ENCODE measurements at regions not wholly inside any gene's neighbourhood (a gene's known extent, or its start where the extent isn't known, plus 50 kb on each side); places are given as distances from the start of the nearest gene placed in this dataset.

DNA sequence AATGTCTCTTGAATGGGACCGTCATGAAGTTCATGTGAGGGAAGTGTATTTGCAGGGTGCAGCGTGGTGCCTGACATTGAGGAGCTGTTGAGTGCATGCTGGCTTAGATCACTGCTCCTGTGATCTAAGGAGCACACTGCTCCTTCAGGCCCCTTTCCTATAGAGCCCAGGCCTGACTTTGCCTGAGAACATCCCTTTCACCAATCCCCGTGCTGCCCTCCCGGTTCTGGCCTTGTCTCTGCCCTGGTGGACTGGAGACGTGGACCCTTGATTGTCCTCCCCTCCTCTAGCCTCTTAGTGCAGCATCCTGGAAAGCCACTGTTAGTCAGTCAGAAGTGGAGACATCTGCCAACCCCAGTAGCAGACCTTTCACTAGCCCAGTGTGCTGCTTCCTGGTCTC is 323.6 kb upstream of the HS6ST1 start:
- no peaks in the 10 kb centered on the region for H3K36me3 Mint-ChIP-seq
- H3K4me1 Mint-ChIP-seq, result peaks cover 0 to 9% (median 7%) of the 10 kb centered on the region in 3 donors
- peaks cover 0 to 6% (median 3%) of the 10 kb centered on the region in 3 donors for H3K27me3 Mint-ChIP-seq
- no peak overlapping the region for H3K4me3 Mint-ChIP-seq
- DNase-seq, result no peak
- peak overlapping the region in 1 of 6 donors; percentile 13 for H3K27ac Mint-ChIP-seq
- ATAC-seq (ENCODE audit: low read depth in 2 of 2), result no peak
- H3K9me3 Mint-ChIP-seq, result no peaks in the 10 kb centered on the region

DNA sequence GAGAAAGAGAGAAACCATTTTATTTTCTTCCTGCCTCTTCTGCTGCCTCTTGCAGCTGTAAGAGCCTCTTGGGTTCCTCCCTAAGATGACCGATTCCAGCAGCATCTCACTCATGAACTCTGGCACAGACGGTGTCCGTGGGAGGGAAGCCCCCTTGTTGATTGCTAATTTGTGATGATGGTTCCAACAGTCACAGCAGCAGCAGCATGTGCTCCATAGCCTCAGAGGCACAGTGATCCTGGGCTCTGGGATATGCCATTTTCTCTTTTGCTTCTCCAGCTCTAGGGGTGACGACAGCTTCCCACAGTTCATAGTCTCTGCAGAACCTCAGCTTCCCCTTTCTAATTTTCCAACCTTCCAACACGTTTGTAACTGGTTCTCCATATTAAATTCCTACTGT is 324.2 kb upstream of the HS6ST1 start:
- ATAC-seq (ENCODE audit: low read depth in 2 of 2) (no peak), DNase-seq (no peak)
- Mint-ChIP-seq H3K4me3 (no peak overlapping the region), H3K36me3 (no peaks in the 10 kb centered on the region), H3K27me3 (peaks cover 0 to 6% (median 3%) of the 10 kb centered on the region in 3 donors), H3K27ac (no peak overlapping the region), H3K9me3 (no peaks in the 10 kb centered on the region), H3K4me1 (peaks cover 0 to 9% (median 7%) of the 10 kb centered on the region in 3 donors)

DNA sequence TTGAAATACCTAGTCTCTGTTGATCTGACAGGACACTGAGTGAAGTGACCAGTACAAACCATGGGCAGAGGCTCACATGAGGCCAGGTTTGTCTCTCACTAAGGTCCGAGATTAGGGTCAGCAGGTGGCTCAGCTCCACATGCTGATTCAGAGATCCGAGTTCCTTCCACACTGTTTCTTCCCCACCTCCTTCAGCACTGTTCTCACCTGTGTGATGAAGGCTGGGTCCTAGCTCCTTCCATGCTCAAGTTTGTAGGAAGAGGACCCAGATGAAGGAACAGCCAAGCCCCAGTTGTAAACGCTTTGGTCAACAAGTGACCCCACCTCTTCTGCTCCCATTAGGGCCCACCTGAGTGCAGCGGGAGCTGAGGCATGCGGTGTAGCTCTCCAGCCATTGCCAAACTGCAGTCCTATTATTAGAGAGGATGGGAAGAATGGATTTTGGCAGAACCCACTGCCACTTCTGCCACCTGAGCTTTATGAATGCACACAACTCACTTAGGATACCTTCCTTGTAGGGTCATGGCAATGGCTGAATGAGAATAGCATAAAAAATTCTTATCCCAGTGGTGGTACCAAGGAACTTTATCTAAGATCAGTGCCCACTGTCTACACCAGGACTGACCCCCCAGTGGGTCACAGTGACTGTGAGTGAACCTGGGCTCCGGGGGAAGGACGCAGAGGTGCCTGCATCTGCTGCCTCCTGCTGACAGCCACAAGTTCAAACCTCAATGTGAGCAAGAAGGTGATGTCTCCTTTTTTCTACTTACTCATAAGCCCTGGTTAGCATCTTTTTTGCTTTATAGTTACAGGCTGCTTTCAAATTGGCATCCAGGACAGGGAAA is 324.8 kb upstream of the HS6ST1 start:
- Mint-ChIP-seq H3K4me1 (peaks cover 0 to 4% (median 3%) of the 10 kb centered on the region in 3 donors), H3K27me3 (peaks cover 0 to 6% (median 3%) of the 10 kb centered on the region in 3 donors), H3K4me3 (no peak overlapping the region), H3K27ac (no peak overlapping the region), H3K9me3 (no peaks in the 10 kb centered on the region), H3K36me3 (no peaks in the 10 kb centered on the region)
- ATAC-seq (ENCODE audit: low read depth in 2 of 2) (no peak), DNase-seq (no peak)

DNA sequence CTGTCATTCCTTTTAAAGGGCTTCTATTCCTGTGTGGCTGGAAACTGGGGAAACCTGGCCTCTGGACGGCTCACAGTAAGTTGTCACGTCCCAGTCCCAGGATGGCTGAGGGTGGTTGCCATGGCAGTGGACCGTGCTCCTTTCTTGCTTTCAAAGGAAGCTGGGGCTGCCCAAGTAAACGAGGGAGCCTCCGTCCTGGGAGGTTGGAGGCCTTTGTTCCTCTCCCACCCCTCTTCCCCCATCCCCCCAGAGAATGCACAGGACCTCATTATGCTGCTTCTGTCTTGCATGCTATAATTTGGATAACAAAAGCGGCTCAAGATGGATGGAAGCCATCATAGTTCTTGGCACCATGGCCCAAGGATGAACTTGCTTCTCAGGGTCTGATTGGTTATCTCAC is 325.5 kb upstream of the HS6ST1 start:
- no peak for DNase-seq
- H3K4me1 Mint-ChIP-seq, result peaks cover 0 to 2% (median 0%) of the 10 kb centered on the region in 3 donors
- no peaks in the 10 kb centered on the region for H3K9me3 Mint-ChIP-seq
- H3K27me3 Mint-ChIP-seq, result peaks cover 0 to 6% (median 3%) of the 10 kb centered on the region in 3 donors
- no peaks in the 10 kb centered on the region for H3K36me3 Mint-ChIP-seq
- no peak overlapping the region for H3K4me3 Mint-ChIP-seq
- H3K27ac Mint-ChIP-seq, result no peak overlapping the region
- ATAC-seq (ENCODE audit: low read depth in 2 of 2), result no peak

DNA sequence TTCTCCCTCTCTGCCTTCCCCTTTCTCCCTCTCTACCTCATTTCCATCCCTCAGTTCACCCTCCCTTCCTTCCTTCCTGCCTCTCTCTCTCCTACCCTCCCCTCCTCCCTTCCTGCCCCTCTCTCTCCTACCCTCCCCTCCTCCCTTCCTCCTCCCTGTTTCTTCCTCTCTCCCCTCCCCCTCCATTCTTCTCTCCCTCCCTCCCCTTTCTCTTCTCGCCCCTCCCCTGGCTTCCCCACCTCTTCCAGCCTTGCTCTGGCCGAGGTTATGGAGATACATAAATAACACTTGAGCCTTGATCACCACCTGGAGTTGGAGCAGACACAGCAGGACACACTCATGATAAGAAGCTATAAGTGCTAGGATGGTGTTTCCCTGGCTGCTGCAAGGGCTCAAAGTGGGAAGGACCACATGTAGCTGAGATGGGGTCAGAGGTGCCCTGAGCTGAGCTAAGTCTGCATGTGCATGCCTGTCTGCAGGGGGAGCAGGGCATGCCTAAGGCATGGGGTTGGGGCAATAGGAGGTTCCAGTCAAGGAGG is 326.1 kb upstream of the HS6ST1 start:
- Mint-ChIP-seq H3K9me3 (no peaks in the 10 kb centered on the region), H3K27me3 (peaks cover 0 to 6% (median 3%) of the 10 kb centered on the region in 3 donors), H3K4me1 (peaks cover 0 to 2% (median 0%) of the 10 kb centered on the region in 3 donors), H3K4me3 (no peak overlapping the region), H3K36me3 (no peaks in the 10 kb centered on the region), H3K27ac (peak overlapping the region in 1 of 6 donors; percentile 20)
- ATAC-seq (ENCODE audit: low read depth in 2 of 2) (no peak), DNase-seq (no peak)

GRCh38 chr2:128645631-128646030 is 327.0 kb upstream of the HS6ST1 start:
- Mint-ChIP-seq H3K4me3 (no peak overlapping the region), H3K27ac (no peak overlapping the region), H3K27me3 (peaks cover 0 to 6% (median 3%) of the 10 kb centered on the region in 3 donors), H3K9me3 (no peaks in the 10 kb centered on the region), H3K4me1 (peaks cover 0 to 2% (median 0%) of the 10 kb centered on the region in 3 donors), H3K36me3 (no peaks in the 10 kb centered on the region)
- DNase-seq, result no peak
- no peak for ATAC-seq (ENCODE audit: low read depth in 2 of 2)

DNA sequence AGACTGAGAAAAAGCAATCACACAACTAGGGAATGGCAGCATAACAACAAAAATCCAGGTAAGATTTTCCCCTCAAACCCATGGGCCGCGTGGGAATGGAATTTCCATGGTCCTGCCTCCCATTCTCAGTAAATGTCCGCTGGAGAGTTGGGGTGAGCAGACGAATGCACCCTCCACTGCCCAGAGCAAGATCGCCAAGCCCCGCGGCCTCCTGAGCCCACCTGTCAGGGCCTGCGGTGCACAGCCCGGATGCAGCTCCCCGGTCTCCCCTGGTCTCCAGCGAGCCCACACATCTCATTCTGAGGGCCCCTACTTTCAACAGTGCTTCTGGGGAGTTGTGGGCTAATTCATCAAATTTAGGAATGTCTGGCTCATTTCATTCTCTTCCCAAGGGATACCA is 327.4 kb upstream of the HS6ST1 start:
- Mint-ChIP-seq H3K4me3 (no peak overlapping the region), H3K36me3 (no peaks in the 10 kb centered on the region), H3K9me3 (no peaks in the 10 kb centered on the region), H3K27ac (no peak overlapping the region), H3K4me1 (peaks cover 0 to 2% (median 0%) of the 10 kb centered on the region in 3 donors), H3K27me3 (peaks cover 0 to 6% (median 3%) of the 10 kb centered on the region in 3 donors)
- ATAC-seq (ENCODE audit: low read depth in 2 of 2) (no peak), DNase-seq (no peak)

GRCh38 chr2:128646691-128647090 is 328.0 kb upstream of the HS6ST1 start:
- H3K4me1 Mint-ChIP-seq, result peaks cover 0 to 2% (median 0%) of the 10 kb centered on the region in 3 donors
- H3K27ac Mint-ChIP-seq, result peak overlapping the region in 1 of 6 donors; percentile 12
- ATAC-seq (ENCODE audit: low read depth in 2 of 2) (no peak), DNase-seq (no peak)
- no peak overlapping the region for H3K4me3 Mint-ChIP-seq
- peaks cover 0 to 6% (median 3%) of the 10 kb centered on the region in 3 donors for H3K27me3 Mint-ChIP-seq
- no peaks in the 10 kb centered on the region for H3K36me3 Mint-ChIP-seq
- no peaks in the 10 kb centered on the region for H3K9me3 Mint-ChIP-seq

DNA sequence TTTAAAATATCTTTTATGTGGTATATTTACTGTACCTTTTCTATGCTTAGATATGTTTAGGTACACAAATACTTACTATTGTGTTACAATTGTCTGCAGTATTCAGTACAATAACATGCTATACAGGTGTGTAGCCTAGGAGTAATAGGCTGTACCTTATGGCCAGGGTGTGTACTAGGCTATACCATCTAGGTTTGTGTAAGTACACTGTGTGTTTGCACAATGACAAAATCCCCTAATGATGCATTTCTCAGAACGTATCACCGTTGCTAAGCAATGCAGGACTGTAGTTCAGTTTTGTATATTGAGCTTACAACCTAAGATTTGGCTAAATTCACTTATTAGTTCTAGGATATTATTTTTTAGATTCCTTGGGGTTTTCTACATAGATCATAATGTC is 332.3 kb upstream of the HS6ST1 start:
- DNase-seq (no peak), ATAC-seq (ENCODE audit: low read depth in 2 of 2) (no peak)
- no peaks in the 10 kb centered on the region for H3K27me3 Mint-ChIP-seq
- peaks cover 16 to 26% (median 21%) of the 10 kb centered on the region in 3 donors for H3K4me1 Mint-ChIP-seq
- no peak overlapping the region for H3K4me3 Mint-ChIP-seq
- H3K27ac Mint-ChIP-seq, result no peak overlapping the region
- peaks cover 0 to 9% (median 0%) of the 10 kb centered on the region in 7 donors for H3K9me3 Mint-ChIP-seq
- H3K36me3 Mint-ChIP-seq, result peaks cover 0 to 14% of the 10 kb centered on the region in 2 donors

DNA sequence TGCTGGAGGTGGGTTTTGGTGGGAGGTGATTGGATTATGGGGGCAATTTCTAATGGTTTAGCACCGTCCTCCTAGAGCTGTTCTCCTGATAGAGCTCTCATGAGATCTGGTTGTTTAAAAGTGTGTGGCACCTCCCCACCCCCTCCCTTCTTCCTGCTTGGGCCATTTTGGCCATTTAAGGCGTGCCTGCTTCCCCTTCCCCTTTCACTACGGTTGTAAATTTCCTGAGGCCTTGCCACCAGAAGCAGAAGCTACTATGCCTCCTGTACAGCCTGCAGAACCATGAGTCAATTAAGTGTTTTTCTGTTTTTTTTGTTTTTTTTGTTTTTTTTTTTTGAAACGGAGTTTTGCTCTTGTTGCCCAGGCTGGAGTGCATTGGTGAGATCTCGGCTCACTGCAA is 335.7 kb upstream of the HS6ST1 start:
- ATAC-seq (ENCODE audit: low read depth in 2 of 2) (peak; percentile 87 to 100), DNase-seq (peak; percentile 41)
- Mint-ChIP-seq H3K4me3 (peak overlapping the region in 7 of 8 donors; percentile 44 to 88 (median 74)), H3K4me1 (peaks cover 16 to 26% (median 21%) of the 10 kb centered on the region in 3 donors), H3K36me3 (peaks cover 0 to 23% of the 10 kb centered on the region in 2 donors), H3K27ac (peak overlapping the region in 4 of 6 donors; percentile 4 to 82 (median 49)), H3K9me3 (peaks cover 0 to 16% (median 9%) of the 10 kb centered on the region in 7 donors), H3K27me3 (no peaks in the 10 kb centered on the region)

- no peak for DNase-seq
- Mint-ChIP-seq H3K27ac (no peak overlapping the region), H3K27me3 (peaks cover 4 to 35% (median 26%) of the 10 kb centered on the region in 3 donors), H3K36me3 (peaks cover 0 to 18% of the 10 kb centered on the region in 2 donors), H3K4me3 (no peak overlapping the region), H3K4me1 (peaks cover 0 to 16% (median 0%) of the 10 kb centered on the region in 3 donors), H3K9me3 (peaks cover 0 to 11% (median 8%) of the 10 kb centered on the region in 7 donors)
- ATAC-seq (ENCODE audit: low read depth in 2 of 2), result no peak
These were observed 342.2 kb upstream of the HS6ST1 start for GRCh38 chr2:128660836-128661235.

- Mint-ChIP-seq H3K27me3 (peaks cover 4 to 40% (median 31%) of the 10 kb centered on the region in 3 donors), H3K36me3 (peaks cover 3 to 18% of the 10 kb centered on the region in 2 donors), H3K27ac (peak overlapping the region in 1 of 6 donors; percentile 43), H3K4me3 (no peak overlapping the region), H3K9me3 (peaks cover 0 to 11% (median 8%) of the 10 kb centered on the region in 7 donors), H3K4me1 (peaks cover 0 to 16% (median 5%) of the 10 kb centered on the region in 3 donors)
- DNase-seq (no peak), ATAC-seq (ENCODE audit: low read depth in 2 of 2) (no peak)
These were observed 342.6 kb upstream of the HS6ST1 start for GRCh38 chr2:128661311-128661710.

DNA sequence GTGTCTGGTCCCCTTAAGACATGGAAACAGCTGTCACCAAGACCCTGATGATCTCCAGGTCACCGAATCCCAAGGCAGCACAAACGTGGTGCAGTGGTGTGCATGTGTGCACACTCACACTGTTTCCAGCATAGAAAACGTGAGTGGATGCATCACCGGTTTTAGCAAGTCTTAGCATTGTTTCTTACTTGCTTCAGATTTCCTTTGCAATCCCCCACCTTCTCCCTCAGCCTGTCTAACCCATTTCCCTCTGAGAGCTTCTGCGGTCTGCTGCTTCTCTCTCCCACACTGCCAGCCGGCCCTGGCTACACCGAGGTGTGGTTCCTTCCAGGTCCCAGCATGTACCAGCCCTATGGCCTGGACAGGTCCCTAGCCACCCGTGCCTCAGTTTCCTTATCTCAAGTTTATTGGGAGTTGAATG is 343.4 kb upstream of the HS6ST1 start:
- Mint-ChIP-seq H3K27ac (no peak overlapping the region), H3K27me3 (peaks cover 4 to 48% (median 37%) of the 10 kb centered on the region in 3 donors), H3K9me3 (peaks cover 0 to 9% (median 5%) of the 10 kb centered on the region in 7 donors), H3K36me3 (peaks cover 4 to 17% of the 10 kb centered on the region in 2 donors), H3K4me3 (no peak overlapping the region), H3K4me1 (peaks cover 0 to 16% (median 6%) of the 10 kb centered on the region in 3 donors)
- ATAC-seq (ENCODE audit: low read depth in 2 of 2) (no peak), DNase-seq (no peak)
